ENCODE measurements at regions not wholly inside any gene's neighbourhood (a gene's known extent, or its start where the extent isn't known, plus 50 kb on each side); places are given as distances from the start of the nearest gene placed in this dataset.

GRCh38 chr2:212843409-212844199, 305.0 kb upstream of the ERBB4 start:
- peaks cover 19 to 23% of the 10 kb centered on the region in 2 donors for H3K4me1 Mint-ChIP-seq
- no peaks in the 10 kb centered on the region for H3K9me3 Mint-ChIP-seq
- 79% methylated on average over 3 of the region's 3 CpGs for WGBS (ENCODE audit: insufficient coverage)
- Histone ChIP-seq H3K4me3 (ENCODE audit: low read length) (no peak overlapping the region), H3K4me1 (ENCODE audit: control insufficient read depth, insufficient read depth, low read length) (no peaks in the 10 kb centered on the region), H3K9me3 (ENCODE audit: control insufficient read depth, insufficient read depth, low read length) (no peaks in the 10 kb centered on the region), H3K27ac (ENCODE audit: low read length) (no peak overlapping the region), H3K36me3 (ENCODE audit: control insufficient read depth, insufficient read depth, low read length) (no peaks in the 10 kb centered on the region), H3K27me3 (ENCODE audit: control insufficient read depth, insufficient read depth, low read length) (no peaks in the 10 kb centered on the region)
- H3K27ac Mint-ChIP-seq, result no peak overlapping the region
- no peak for DNase-seq
- intact Hi-C loops (cut with micrococcal nuclease), result no loop called here
- ATAC-seq, result no peak
- no peaks in the 10 kb centered on the region for H3K36me3 Mint-ChIP-seq
- TF ChIP-seq CTCF (IDR thresholded peaks at IDR 0.05), result no peak
- H3K27me3 Mint-ChIP-seq (ENCODE audit: low read depth in 2 of 2), result peaks cover 0 to 2% of the 10 kb centered on the region in 2 donors
- no peak overlapping the region for H3K4me3 Mint-ChIP-seq

GRCh38 chr2:212842544-212843185, 304.1 kb upstream of the ERBB4 start:
- Histone ChIP-seq H3K4me1 (ENCODE audit: control insufficient read depth, insufficient read depth, low read length) (no peaks in the 10 kb centered on the region), H3K27me3 (ENCODE audit: control insufficient read depth, insufficient read depth, low read length) (no peaks in the 10 kb centered on the region), H3K4me3 (ENCODE audit: low read length) (no peak overlapping the region), H3K9me3 (ENCODE audit: control insufficient read depth, insufficient read depth, low read length) (no peaks in the 10 kb centered on the region), H3K36me3 (ENCODE audit: control insufficient read depth, insufficient read depth, low read length) (no peaks in the 10 kb centered on the region), H3K27ac (ENCODE audit: low read length) (no peak overlapping the region)
- H3K36me3 Mint-ChIP-seq, result no peaks in the 10 kb centered on the region
- DNase-seq (no peak), ATAC-seq (no peak)
- intact Hi-C loops (cut with micrococcal nuclease), result no loop called here
- H3K27ac Mint-ChIP-seq, result no peak overlapping the region
- peaks cover 0 to 2% of the 10 kb centered on the region in 2 donors for H3K27me3 Mint-ChIP-seq (ENCODE audit: low read depth in 2 of 2)
- TF ChIP-seq CTCF (IDR thresholded peaks at IDR 0.05), result no peak
- 88% methylated on average over 2 of the region's 2 CpGs for WGBS (ENCODE audit: insufficient coverage)
- peaks cover 19 to 23% of the 10 kb centered on the region in 2 donors for H3K4me1 Mint-ChIP-seq
- H3K9me3 Mint-ChIP-seq, result no peaks in the 10 kb centered on the region
- H3K4me3 Mint-ChIP-seq, result no peak overlapping the region

- Histone ChIP-seq H3K9me3 (ENCODE audit: control insufficient read depth, insufficient read depth, low read length) (no peaks in the 10 kb centered on the region), H3K27ac (ENCODE audit: low read length) (no peak overlapping the region), H3K4me1 (ENCODE audit: control insufficient read depth, insufficient read depth, low read length) (no peaks in the 10 kb centered on the region), H3K4me3 (ENCODE audit: low read length) (no peak overlapping the region), H3K27me3 (ENCODE audit: control insufficient read depth, insufficient read depth, low read length) (no peaks in the 10 kb centered on the region), H3K36me3 (ENCODE audit: control insufficient read depth, insufficient read depth, low read length) (no peaks in the 10 kb centered on the region)
- ATAC-seq (no peak), DNase-seq (no peak)
- intact Hi-C loops (cut with micrococcal nuclease), result no loop called here
- H3K9me3 Mint-ChIP-seq, result no peaks in the 10 kb centered on the region
- H3K4me1 Mint-ChIP-seq, result peaks cover 19 to 23% of the 10 kb centered on the region in 2 donors
- TF ChIP-seq CTCF (IDR thresholded peaks at IDR 0.05), result no peak
- no peak overlapping the region for H3K4me3 Mint-ChIP-seq
- WGBS (ENCODE audit: insufficient coverage), result 94% methylated on average over 8 of the region's 8 CpGs
- H3K27ac Mint-ChIP-seq, result no peak overlapping the region
- H3K36me3 Mint-ChIP-seq, result no peaks in the 10 kb centered on the region
- peaks cover 0 to 2% of the 10 kb centered on the region in 2 donors for H3K27me3 Mint-ChIP-seq (ENCODE audit: low read depth in 2 of 2)
Measured at GRCh38 chr2:212841460-212841859, 302.9 kb upstream of the ERBB4 start.

All from natural killer cell (primary cell).